ENCODE measurements at regions not wholly inside any gene's neighbourhood (a gene's known extent, or its start where the extent isn't known, plus 50 kb on each side); places are given as distances from the start of the nearest gene placed in this dataset.
"Not testable (repeated sequence)": the region's sequence is repeated elsewhere in the genome, so short reads cannot be mapped to it uniquely, and the experiment has no call there.

DNA sequence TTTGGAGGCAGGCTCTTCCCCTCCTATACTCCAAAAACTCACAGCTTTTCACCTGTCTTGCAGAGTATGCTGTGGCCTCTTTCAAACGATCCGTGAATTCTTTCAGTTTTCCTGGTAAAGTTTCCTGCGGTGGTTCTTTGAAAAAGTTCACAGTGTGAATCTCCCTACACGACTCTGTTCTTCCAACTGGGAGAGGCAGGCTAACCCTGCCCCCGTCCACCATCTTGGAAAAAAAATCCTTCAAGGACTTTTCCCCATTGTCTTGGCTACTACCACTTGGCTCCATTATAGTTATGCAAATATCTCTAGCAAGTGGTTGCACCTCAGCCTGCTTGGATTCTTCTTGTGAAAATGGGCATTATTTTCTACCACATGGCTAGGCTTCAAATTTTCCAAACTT is 382.6 kb downstream of the AGTPBP1 start:
- intact Hi-C loops (cut with DNase I) = no loop called here
- ATAC-seq (no peak), DNase-seq (no peak)

DNA sequence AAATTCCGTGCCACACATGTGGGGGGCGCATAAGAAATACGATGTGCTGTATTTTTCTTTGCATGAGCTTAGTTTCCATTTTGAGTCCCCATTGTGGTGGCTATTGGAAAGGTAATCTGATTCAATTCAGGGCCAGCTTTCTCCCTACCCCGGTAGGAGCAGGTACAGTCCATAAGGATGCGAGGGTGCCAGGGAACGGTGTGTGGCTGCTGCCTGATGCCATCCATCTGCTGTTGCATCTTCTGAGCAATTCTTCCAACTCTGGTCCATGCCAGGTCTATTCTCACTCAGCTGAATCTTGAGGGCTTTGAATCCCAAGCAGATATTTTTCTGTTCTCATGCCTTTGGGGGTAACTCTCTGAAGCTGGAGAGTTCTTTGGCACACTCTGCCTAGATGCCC is 392.7 kb downstream of the AGTPBP1 start:
- intact Hi-C loops (cut with DNase I) = no loop called here
- ATAC-seq (no peak), DNase-seq (no peak)

DNA sequence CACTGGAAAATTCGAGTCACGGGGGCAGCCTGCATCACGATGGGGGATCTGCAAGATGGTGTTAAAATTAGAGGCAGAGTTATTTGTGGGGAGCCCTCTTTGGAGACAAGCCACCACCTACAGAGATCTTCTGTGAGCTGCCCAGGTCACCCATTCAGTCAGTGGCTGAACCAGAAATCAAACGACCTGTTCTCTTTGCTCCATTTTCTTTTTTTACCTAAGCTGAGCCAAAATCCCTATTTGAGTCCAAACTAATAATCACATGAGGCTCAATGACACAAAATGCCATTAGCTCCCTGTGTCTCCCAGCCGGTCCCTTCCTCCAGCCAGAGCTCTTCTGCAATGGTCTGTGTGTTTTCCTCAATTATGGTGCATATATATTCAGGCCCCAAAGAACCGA is 394.2 kb downstream of the AGTPBP1 start:
- ATAC-seq (no peak), DNase-seq (no peak)
- intact Hi-C loops (cut with DNase I) = no loop called here

DNA sequence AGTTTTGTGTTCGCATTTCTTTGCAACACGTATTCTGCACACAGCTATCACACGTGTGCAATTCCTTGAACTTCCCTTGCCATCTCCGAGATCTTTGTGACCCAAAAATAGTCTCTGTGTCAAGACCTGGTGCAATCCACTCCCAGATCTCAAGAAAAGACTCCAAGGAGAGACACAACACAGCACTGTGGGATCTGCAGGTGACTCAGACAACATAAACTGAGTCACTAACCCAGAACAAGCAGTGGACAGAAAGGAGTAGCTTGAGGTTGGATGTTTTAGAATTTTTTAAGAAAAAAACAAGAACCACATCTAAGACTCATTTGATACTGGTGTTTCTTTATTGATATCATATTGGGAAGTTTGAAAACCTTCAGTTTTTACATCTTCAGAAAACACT is 396.9 kb downstream of the AGTPBP1 start:
- intact Hi-C loops (cut with DNase I) = no loop called here
- DNase-seq = no peak
- ATAC-seq = no peak

DNA sequence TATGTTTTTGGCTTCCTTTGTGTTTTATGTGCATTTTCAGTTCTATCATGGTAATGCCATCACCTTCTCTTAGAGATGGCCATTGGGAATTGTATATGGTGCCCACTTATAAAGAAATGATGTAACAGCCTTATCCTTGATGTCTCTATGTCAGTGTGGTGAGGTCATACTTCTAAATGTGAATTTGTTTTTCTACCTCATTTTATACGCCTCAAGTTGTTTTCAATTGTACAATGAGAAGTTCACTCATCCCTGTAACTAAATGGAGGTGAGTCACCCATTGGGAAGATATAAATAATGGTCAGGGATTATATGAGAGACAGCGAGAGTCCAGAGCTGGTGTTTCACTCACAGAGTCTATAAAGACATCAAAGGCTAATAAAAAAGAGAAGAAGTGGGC is 402.4 kb downstream of the AGTPBP1 start:
- DNase-seq (no peak), ATAC-seq (no peak)
- intact Hi-C loops (cut with DNase I) = no loop called here

DNA sequence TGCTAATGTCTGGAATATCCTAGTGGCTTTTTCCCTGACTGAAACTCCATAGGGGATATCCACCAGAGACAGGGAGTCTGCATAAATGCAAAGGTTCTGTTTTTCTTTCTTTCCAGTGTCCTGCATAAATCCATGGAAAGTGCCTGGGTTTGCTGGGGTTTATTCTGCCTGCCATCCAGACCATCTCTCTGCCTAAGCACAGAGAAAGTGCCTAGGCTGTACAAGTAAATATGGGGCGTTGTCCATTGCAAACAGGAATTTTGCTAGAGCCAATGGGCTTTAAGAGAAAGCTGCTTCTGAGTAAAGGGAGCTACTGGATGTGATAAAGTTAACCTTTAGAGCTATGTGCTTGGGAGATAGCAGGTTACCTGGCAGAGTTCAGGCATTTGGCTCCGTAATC is 407.5 kb downstream of the AGTPBP1 start:
- DNase-seq = no peak
- no peak for ATAC-seq
- intact Hi-C loops (cut with DNase I) = no loop called here

DNA sequence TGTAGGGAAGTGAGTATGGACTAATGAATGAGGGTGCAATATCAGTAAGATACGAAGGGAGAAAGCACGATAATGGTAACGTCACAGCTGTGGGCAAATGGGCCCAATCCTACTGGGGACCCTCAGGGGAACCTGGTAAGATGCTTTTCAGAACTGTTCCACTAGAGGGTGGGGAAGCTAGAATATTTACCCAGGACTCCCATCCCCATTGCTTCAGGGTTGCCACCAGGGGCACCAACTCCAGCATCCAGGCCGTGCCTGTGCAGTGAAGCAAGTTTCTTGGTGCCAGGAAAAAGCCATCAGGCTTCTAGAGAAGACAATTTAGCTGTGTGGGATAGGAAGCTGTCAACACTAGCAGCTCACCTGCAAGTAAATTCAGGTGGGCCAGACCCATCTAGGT is 409.3 kb downstream of the AGTPBP1 start:
- ATAC-seq = no peak
- intact Hi-C loops (cut with DNase I) = no loop called here
- DNase-seq = no peak

DNA sequence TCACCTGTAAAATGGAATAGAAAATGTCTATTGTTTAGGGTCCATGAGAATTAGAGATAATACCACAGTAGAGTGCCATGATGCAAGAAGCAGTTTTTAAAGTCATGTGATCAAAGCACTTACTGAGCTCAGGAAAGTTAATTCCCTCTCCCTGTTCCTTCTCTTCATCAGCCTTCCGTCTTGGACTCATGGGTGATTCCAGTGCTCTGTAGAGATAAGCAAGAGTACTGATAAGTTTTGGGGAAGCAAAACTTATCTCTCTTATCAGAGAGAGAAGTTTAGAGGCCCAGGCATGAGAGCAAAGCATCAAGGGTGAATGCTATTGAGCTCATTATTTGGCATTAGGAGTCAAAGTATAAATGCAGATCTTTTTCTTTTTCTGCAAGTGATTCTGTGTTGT is 410.1 kb downstream of the AGTPBP1 start:
- ATAC-seq (no peak), DNase-seq (no peak)
- intact Hi-C loops (cut with DNase I) = no loop called here

DNA sequence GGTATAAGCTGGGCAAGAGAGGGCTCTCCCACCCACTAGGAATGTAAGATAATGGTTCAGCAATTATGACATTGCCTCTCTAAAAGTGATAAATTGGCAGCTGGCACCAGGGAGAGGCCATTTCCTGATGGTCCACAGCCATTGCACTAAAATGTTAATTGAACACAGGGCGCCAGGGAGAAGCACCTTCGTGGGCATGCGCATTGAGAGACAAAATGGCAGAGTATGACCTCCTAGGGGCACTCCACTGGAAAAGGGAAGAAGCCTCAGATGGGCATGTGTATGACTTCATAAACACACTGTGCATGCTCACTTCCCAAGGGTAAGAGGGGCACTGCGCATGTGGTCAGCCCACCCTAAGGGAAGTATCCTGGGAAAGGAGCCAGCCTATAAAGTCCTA is 419.2 kb downstream of the AGTPBP1 start:
- intact Hi-C loops (cut with DNase I) = no loop called here
- DNase-seq (no peak), ATAC-seq (no peak)

DNA sequence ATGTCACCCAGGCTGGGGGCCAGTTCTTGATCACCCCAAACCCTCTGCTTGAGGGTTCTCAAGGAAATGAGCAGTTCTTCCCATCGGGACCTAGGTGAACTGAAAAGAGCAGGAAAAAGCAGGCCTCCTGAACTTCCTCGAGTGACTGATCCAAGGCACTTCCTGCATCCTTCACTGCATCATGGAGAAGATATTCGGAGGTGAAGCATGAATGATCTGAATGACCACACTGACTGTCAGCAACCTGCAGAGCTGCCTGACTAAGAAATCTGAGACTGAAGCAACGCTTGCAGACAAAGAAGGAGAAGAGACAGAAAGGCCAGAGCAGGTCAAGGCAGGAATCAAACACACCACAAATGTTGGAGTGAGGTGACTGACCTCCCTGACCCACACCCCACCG is 420.2 kb downstream of the AGTPBP1 start:
- intact Hi-C loops (cut with DNase I) = no loop called here
- ATAC-seq (no peak), DNase-seq (no peak)

DNA sequence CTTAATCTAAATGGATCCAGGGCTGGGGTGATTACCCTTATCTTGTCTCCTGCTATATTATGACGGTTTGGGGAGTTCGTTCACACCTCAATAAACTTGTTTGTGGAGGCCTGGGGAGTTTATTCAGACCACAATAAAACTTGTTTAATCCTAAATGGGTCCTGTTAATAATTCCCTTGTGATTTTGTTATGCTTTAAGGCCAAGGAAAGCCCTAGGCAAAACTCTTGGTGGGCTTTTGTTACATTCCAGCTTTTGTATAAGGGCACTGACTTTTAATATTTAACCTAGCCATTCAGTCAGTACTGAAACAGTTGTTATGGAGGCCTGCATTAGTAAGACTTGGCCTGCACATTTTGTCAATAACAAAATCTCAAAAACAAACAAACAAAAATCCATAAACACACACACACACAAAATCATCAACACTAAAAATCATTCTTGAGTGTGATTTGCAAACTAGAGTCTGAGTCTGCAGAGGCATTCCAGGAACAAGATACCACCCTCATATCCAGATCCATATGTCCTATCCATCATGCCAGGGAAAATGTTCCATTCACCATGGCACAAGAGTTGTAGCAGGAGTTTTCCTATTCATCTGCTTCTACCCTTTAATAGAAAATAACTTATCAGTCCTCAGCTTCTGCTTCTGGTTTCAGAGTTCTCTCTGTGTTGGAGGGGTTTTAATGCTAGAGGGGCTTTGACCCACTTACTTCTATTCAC is 421.7 kb downstream of the AGTPBP1 start:
- no peak for DNase-seq
- intact Hi-C loops (cut with DNase I) = no loop called here
- no peak for ATAC-seq

DNA sequence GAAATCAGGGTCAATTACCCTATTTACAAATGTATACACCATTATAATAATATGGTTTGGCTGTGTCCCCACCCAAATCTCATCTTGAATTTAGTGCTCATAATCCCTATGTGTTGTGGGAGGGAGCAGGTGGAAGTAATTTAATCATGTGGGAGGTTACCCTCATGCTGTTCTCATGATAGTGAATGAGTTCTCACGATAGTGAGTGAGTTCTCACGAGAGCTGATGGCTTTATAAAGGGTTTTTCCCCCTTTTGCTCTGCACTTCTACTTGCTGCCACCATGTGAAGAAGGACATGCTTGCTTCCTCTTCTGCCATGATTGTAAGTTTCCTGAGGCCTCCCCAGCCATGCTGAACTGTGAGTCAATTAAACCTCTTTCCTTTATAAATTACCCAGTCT is 426.2 kb downstream of the AGTPBP1 start:
- intact Hi-C loops (cut with DNase I); ATAC-seq; DNase-seq: not testable (repeated sequence)

DNA sequence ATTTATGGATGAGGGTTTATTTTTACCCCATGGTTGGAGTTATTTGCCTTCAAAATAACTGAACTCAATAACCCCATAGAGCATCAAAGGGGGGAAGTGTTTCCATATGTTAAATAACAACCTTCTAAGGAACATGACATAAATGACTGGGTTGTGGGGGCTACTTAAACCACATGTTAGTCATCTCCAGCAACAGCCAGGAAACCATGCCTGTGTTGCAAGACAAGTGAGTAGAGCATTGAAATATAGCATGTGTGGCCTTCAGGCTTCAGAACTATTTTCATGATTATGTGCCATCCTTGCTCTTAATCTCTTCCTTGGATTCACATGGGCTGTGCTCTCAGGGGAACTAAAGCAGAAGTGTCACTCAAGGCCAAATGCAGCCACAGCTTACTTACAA is 431.2 kb downstream of the AGTPBP1 start:
- DNase-seq = no peak
- intact Hi-C loops (cut with DNase I) = no loop called here
- ATAC-seq = no peak

DNA sequence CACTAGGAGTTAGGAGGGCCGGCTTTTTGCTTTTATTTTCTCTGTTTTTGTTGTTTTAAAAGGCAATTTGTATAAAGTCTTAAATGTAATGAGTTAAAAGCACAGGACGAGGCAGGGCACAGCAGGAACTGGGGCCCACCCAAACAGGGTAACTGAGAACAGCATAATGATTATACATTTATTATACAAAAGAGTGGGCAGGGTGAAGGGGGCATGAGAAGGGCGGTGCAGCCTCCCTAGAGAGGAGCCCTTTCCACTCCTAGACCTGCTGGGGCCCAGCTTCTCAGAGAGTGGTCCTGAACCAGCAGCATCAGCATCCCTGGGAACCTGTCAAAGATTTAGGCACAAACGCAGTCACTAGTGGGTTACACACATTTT is 438.0 kb downstream of the AGTPBP1 start:
- intact Hi-C loops (cut with DNase I) = no loop called here
- ATAC-seq = no peak

DNA sequence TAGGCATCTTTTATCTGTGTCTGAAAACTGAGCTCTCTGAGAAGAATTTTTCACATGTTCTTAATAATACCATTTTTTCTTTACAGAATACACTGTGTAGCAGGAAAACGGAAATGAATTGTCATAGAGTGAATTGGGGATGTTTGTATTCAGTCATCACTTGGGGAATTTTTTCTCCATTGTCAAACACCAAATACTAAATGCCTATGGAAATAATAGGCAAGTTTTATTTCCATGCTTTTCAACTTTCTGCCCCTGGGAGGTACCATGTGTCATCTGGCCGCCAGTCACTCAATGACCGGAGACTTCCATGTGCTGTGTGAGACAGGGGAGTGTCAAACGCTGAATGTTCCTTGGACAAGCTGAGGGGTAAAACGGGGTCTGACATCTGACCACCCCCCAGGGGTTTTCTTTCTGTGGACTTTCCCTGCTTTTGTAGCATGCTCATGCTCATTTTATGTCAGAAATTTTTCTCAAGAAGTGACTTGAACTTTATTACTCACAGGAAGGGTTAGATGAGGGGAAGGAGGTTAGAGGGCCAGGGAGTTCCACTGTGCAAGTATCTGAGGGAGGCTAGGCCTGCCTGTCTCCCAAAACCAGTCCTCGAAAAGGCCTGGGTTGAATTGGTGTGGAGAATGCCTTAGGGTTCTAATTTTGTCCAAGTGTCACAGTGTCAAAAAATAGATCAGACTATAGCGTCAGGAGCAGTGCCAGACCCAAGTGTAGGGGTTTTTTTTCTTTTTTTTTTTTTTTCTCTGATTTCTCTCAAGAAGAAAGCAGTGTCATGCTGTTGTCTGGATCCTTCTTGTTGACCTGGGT is 438.6 kb downstream of the AGTPBP1 start:
- intact Hi-C loops (cut with DNase I) = no loop called here
- DNase-seq = no peak
- peak in 1 of 2 donors; percentile 38 for ATAC-seq

More for the DNA sequence above, 438.0 kb downstream of the AGTPBP1 start:
- DNase-seq = no peak

DNA sequence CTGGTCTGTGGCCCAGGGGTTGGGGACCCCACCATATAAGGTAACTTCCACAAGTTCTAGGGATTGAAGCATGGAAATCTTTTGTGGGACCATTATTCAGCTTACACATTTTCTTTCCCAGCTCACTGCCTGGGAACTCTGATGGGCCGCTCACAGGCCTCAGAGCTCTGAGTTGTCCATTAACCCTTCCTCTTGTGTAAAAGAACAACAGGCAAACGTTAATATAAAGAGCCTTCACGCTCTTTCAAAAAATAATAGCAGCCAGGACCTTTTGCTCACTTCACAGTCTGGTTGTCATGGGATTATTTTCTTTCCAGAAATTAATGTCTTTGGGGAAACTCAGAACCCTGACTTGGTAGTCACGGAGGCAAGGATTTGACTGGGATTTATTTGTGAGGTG is 443.3 kb downstream of the AGTPBP1 start:
- intact Hi-C loops (cut with DNase I) = no loop called here
- ATAC-seq = no peak

DNA sequence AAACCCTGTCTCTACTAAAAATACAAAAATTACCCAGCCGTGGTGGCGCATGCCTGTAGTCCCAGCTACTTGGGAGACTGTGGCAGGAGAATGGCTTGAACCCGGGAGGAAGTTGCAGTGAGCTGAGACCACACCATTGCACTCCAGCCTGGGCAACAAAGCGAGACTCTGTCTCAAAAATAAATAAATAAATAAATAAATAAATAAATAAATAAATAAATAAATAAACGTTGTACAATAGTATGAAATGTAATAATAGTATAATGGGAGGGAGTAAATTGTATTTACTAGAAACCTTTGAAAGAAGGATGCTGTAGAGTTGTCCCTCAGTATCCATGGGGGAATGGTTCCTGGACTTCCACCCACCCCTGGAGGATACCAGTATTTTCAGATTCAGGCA is 446.5 kb downstream of the AGTPBP1 start:
- DNase-seq; ATAC-seq; intact Hi-C loops (cut with DNase I): not testable (repeated sequence)

More for the DNA sequence above, 443.3 kb downstream of the AGTPBP1 start:
- DNase-seq = no peak

DNA sequence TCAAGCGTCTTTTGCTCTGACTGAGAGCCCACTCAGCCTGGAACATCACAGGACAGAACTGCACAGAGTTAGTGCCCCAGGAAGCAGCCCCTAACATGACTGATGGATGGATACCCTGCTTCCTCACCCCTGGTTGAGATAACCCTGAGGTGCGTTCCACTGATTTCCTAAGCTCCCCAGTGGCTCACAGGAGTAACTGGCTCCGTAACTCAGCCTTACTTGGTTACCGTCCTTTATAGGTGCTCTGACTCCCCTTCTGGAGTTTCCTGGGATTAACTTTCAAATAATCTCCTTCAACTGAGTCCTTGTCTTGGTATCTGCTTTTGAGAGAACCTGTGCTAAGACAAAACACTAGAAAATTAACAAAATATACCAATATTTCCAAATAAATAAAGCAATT is 449.5 kb downstream of the AGTPBP1 start:
- ATAC-seq (no peak), DNase-seq (no peak)
- intact Hi-C loops (cut with DNase I) = no loop called here

DNA sequence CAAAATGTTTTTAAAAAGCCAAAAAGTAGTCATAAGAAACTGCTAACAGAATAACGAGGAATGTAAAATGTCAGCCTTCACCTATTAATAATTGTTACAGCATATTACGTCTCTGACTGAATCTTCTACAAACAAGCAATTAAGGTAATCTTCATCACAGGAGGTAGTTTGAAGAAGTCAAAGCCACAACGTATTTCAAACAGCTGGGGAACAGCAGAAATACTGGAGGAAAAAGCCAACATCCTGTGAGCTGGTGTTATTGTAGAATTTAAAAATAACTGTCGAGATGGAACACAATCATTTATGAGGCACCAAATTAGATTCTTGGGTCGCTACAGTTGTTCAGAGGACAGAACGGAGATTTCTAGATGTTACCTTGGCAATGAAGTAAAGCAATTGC is 450.5 kb downstream of the AGTPBP1 start:
- ATAC-seq = no peak
- intact Hi-C loops (cut with DNase I) = no loop called here

DNA sequence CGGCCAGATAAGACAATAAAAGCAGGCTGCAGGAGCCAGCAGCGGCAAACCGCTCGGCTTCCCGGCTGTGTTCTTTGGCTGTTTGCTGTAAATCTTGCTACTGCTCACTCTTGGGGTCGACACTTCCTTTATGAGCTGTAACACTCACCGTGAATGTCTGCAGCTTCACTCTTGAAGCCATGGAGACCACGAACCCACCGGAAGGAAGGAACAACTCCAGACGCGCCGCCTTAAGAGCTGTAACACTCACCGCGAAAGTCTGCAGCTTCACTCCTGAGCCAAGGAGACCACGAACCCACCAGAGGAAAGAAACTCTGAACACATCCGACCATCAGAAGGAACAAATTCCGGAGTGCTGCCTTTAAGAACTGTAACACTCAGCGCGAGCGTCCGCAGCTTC is 451.7 kb downstream of the AGTPBP1 start:
- intact Hi-C loops (cut with DNase I) = no loop called here
- ATAC-seq = no peak
- no peak for DNase-seq

More for the DNA sequence above, 450.5 kb downstream of the AGTPBP1 start:
- no peak for DNase-seq

DNA sequence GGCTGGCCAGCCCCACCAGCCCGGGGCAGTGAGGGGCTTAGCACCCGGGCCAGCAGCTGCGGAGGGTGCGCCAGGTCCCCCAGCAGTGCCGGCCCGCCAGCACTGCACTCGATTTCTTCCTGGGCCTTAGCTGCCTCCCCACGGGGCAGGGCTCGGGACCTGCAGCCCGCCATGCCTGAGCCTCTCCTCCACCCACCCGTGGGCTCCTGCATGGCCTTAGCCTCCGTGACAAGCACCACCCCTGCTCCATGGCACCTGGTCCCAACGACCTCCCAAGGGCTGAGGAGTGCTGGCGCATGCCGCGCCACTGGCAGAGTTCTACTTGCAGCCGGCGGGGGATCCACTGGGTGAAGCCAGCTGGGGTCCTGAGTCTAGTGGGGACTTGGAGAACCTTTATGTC is 452.6 kb downstream of the AGTPBP1 start:
- DNase-seq = no peak
- ATAC-seq = no peak
- intact Hi-C loops (cut with DNase I) = no loop called here

Measured in left cardiac atrium (tissue), 4 donors.